Erythroblast (primary cell): ENCODE measurements at regions not wholly inside any gene's neighbourhood (a gene's known extent, or its start where the extent isn't known, plus 50 kb on each side); places are given as distances from the start of the nearest gene placed in this dataset.

Experiments used
- DNase-seq, 2 experiments: peaks; one replicate each; lab custom pipeline; 2025; lab: John Stamatoyannopoulos, UW
- GATA1 ChIP-seq: IDR thresholded peaks from 2 replicates; pipeline ENCODE4 v1.6.1; 2011; ENCODE audit warnings: low read depth, mild to moderate bottlenecking, control low read depth, low read length, moderate library complexity
- POLR2A ChIP-seq: IDR thresholded peaks from 2 replicates; pipeline ENCODE4 v1.6.1; 2011; ENCODE audit warnings: mild to moderate bottlenecking, low read length

DNA sequence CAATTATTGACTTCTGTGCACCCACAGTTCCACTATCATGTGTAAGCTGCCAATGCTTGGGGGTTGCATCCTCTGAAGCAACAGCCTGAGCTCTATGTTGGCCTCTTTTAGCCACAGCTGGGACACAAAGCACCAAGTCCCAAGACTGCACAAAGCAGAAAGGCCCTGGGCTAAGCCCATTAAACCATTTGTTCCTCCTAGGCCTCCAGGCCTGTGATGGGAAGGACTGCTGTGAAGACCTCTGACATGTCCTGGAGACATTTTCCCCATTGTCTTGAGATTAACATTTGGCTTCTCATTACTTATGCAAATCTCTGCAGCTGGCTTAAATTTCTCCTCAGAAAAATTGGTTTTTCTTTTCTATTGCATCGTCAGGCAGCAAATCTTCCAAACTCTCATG lies 123.7 kb upstream of the DEPDC1 start:
- TF ChIP-seq GATA1 (no peak), POLR2A (no peak)
- DNase-seq = no peak

DNA sequence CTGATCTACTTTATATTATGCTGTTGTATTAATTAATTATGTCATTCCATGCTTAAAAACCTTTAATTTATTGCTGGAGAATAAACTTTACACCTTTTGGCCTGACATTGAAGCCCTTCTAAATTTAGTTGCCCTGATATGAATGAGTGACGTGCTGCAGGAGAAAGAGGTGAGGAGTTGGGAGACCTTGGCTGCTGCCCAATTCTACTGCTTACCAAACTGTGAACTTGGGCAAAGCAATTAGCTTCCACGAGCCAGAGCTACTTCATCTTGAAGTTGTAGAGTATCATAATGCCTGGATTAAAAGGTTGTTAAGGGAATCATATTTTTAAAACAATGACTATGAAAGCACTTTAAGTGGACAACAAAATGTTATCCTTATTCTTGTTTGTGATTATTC lies 126.8 kb upstream of the DEPDC1 start:
- no peak for TF ChIP-seq GATA1
- DNase-seq = no peak

DNA sequence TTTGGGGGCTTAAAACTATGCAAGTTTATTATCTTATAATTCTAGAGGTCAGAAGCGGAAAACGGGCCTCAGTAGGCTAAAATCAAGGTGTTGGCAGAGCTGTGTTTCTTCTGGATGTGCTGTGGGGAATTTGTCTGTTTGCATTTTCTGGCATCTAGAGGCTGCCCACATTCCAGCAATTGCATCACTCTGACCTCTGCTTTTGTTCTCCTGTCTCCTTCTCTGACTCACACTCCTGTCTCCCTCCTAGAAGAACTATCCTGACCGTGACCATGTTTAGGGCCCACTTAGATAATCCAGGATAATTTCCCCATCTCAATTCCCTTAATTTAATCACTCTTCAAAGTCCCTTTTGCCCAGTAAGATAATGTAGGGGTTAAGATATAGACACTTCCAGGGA lies 127.4 kb upstream of the DEPDC1 start:
- TF ChIP-seq GATA1 (no peak), POLR2A (no peak)
- no peak for DNase-seq

DNA sequence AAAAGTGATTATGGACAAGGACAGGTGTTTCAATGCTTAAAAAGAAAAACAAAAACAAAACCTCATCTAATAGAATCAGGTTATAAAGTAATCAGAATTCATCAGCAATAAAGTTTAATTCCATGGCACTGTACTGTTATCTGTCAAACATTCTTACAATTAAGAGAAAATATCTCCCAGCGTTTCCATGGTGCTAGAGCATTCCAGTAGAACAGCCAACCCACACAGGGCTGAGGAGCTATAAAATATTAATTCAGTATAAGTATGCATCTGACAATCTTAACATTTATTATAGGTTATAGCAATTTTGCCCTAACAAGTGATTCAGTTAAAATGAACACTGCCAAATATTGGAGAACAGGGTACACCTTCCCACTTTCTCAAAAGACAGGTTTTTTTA lies 128.7 kb upstream of the DEPDC1 start:
- TF ChIP-seq POLR2A (no peak), GATA1 (no peak)

DNA sequence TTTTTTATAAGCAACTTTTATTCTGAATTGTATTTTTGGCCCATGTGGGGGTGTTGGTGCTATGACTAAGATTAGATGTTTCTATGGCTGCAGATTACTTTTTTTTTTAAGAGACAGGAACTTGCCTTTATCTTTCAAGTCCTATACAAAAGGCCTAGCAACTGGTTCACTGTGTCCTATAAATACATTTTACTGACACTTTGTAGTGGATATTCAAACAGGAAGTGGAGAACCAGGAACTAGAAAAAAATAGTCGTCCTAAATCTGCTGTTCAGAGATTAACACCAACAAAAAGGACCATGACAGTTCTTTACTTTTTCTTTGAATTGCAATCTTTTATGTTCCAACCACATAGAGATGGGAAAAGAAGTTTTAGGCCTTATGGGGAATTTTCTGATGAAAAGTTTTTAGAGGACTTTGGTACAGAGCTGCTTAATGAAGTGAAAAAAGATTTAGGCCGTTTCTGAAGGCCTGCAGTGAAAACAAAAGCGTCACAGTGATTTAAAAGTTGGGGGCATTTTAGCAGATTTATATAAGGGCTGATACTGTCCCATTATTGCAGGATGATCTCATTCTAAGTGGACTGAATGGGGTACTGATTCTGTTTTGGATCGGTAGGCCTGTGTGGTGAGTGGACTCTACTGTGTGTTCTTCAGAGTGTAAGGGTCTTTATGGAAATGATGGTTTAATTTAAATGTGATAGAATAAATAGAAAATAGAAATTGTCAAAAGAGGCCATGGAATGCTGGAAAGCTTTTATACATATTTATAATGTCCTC lies 136.4 kb upstream of the DEPDC1 start:
- TF ChIP-seq GATA1 (no peak), POLR2A (no peak)
- DNase-seq = no peak

More for the DNA sequence above, 128.7 kb upstream of the DEPDC1 start:
- no peak for DNase-seq

DNA sequence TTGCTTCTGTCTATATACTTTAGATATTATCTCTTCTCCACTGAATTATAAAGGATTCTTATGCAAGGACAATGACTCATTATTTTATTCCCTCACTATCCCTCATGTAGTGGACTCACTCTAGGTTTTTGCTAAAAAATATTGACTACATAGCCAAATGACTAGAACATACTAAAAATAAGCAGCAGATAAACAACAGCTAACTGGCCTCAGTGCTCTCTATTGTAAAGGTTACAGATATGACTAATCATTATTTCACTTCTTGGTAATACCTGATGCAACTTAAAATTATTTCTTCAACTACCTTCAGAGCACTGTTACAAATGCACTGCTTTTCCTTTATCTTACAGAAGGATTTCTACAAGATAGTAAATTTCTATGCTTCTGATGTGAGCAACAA lies 147.6 kb upstream of the DEPDC1 start:
- DNase-seq = no peak
- no peak for TF ChIP-seq GATA1
- no peak for TF ChIP-seq POLR2A

DNA sequence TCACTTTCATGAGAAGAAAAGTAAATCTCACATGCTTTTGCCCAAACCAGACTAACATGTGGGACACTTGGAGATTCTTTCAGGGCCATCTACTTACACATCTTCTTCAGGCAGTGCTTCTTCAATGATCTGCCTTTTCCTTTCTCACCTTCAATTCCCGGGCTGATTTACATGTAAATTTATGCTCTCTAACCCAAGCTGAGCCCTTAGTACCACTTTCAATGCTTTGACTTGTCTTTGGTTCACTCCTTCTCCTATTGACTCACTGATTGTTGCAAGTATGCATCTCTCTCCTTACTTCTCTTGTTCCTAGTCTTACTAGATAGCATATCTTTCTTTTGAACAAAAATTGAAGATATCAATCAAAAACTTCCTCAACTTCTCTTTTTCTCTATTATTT lies 154.2 kb upstream of the DEPDC1 start:
- DNase-seq = no peak
- no peak for TF ChIP-seq GATA1
- no peak for TF ChIP-seq POLR2A

DNA sequence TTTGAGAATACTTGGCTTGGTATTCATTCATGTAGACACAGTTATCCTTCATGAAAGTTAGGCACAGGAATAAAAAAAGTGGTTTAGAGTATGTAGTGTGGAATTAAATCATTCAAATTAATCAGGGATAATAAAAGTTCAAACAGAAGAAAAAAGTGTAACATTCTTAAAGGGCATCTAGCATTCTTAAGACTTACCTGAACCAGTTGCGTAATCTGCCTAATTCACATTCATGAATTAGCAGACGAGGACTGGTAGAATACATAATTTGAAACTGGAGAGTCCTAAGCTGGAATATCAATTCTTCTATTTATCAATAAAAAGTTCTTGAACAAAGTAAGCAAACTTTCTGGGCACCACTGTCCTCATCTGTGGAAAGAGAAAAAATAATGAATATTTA lies 157.0 kb upstream of the DEPDC1 start:
- no peak for TF ChIP-seq GATA1
- DNase-seq = no peak

DNA sequence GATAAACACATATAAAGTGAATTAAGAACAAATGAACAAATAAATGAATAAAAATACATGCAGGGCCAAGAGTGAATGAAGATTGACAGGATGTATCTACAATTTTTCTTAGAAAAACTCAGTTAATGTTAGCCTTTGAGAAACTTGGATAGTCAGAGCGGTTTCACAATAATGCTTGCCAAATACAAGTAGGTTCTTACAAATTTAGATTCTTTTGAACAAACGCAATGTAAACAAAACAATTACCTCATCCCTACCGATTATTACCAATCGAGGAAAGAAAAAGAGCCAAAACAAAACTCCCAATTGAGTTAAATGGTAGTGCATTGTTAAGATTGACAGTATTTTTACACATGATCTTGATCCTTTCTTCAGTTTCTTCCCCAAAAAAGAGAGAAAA lies 176.9 kb upstream of the DEPDC1 start:
- TF ChIP-seq GATA1 (no peak), POLR2A (no peak)
- DNase-seq = no peak

DNA sequence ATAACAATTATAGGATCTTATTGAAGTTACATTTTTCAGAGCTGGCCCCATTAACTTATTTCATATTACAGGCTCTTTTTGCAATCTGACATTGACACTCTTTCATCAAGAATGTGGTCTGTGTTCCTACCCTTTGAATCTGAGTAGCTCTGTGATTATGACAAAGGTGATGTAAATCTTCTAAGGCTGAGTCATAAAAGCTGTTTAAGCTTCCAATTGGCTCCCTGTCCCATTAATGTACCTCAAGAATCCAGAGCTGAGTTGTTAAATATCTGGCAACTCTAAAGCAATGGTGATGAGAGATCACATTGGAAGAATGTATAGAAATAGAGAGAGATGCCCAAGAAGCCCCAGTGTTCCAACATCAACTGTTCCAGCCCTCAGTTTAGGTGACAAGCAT lies 178.5 kb upstream of the DEPDC1 start:
- no peak for TF ChIP-seq GATA1
- no peak for TF ChIP-seq POLR2A
- DNase-seq = no peak

DNA sequence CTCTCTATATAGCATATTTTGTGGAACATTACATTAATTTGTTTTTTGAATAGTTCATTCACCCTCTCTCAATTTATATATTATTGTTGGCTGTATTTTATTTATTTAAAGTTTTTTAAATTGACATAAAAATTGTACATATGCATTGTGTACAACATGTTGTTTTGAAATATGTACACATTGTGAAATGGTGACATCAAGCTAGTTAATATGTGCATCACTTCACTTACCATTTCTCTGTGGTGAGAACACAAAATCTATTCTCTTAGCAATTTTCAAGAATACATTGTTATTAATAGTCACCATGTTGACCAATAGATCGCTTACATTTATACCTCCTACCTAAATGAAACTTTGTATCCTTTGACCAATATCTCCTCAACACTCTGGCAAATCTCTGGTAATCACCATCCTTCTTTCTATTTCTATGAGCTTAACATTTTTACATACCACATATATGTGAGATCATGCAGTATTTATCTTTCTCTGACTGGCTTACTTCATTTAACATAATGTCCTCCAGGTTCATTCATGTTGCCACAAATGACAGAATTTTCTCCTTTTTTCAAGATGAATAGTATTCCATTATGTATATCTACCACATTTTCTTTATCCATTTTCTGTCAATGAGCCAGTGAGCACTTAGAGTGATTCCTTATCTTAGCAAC lies 180.9 kb upstream of the DEPDC1 start:
- TF ChIP-seq GATA1 = no peak
- TF ChIP-seq POLR2A = no peak

DNA sequence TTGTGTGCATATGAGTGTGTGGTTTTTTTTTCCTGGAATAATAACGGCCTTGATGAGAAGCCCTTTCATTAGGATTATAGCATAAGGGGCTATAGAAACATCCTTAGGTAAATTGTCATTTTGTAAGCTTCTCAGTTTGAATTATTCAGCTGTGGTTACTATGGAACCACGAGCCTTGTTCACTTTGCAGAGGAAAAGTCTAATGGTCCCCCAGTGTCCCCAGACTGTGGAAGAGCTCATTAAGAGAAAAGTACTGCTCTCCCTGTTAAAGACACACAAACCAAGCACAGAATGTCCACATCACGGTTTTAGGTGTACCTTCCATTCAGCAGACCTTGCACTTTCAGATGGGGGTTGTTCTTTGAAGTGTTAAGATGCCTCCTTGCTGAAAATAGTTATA lies 199.3 kb upstream of the DEPDC1 start:
- TF ChIP-seq POLR2A = no peak
- TF ChIP-seq GATA1 = no peak
- no peak for DNase-seq

More for the DNA sequence above, 180.9 kb upstream of the DEPDC1 start:
- no peak for DNase-seq

DNA sequence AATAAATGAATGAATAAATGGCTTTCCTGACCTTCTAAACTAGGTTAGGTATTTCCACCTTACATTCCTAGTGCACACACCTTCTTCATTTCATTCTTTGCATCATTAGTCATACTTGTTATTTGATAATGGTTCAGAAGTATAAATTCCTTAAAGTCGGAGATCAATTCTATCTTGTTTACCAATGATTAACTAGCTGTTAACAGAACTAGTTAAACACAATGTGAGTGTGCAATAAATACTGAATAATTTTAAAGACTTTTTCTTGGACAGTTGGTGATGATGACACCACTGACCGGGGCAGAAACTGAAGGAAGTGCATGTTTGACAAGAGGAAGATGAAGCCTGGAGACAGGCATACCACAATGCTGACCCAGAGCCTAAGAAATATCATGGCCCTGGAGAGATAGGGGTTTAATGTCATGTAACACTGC lies 207.1 kb upstream of the DEPDC1 start:
- TF ChIP-seq GATA1 (no peak), POLR2A (no peak)
- DNase-seq = no peak

DNA sequence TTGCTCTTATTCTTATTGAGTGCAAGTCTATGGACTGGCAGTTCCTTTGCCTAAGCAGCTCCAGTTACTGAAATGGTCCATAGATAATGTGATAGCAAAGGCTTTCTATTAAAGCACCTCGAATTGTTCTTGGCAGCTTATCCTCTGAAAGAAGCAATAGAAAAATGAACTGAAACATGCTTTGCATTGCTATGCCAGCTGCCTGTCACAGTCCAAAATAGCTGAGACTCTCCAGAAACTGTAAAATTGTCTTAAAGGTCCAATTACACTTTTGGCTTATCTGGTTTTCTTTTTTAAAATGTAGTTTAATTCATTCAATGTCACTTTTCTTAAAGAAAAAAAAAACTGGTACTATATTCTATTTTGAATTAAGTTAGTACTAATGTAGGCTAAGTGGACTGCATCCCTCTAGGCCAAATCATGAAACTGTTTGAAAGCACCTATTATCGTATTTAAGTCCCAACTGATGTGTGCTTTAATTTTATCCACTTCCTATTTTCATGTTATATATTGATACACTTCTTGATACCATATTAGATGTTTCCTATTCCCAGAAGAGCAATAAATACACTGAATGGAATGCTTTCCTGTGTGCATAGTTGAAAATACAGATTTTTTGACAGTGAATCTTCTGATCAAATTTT lies 208.0 kb upstream of the DEPDC1 start:
- TF ChIP-seq GATA1 = no peak

More for the DNA sequence above, 208.0 kb upstream of the DEPDC1 start:
- no peak for DNase-seq
